AG09309 (cell line): ENCODE measurements at regions not wholly inside any gene's neighbourhood (a gene's known extent, or its start where the extent isn't known, plus 50 kb on each side); places are given as distances from the start of the nearest gene placed in this dataset.

Experiments used
- DNase-seq: peaks from one replicate; pipeline ENCODE4 v3.0.0-alpha.2; 2010; ENCODE audit warnings: low read depth
- H3K4me3 ChIP-seq: 2 replicates; pipeline ENCODE4 v1.5.1; 2011; ENCODE audit warnings: mild to moderate bottlenecking, low read depth, low read length, moderate library complexity; ENCODE audit not compliant: control insufficient read depth
- CTCF ChIP-seq: IDR thresholded peaks from 2 replicates; pipeline ENCODE4 v1.5.1; 2011; ENCODE audit warnings: mild to moderate bottlenecking, low read depth, low read length, inconsistent platforms; ENCODE audit not compliant: insufficient read depth, control insufficient read depth; ENCODE audit errors: missing control alignments

- no peak for DNase-seq
- no peak overlapping the region for H3K4me3 ChIP-seq
- no peak for TF ChIP-seq CTCF
Measured at GRCh38 chr18:56062931-56063330, 474.9 kb upstream of the TCF4 start.

GRCh38 chr18:56060967-56061541, 473.1 kb upstream of the TCF4 start:
- TF ChIP-seq CTCF: no peak
- H3K4me3 ChIP-seq: no peak overlapping the region
- no peak for DNase-seq

- no peak for DNase-seq
- no peak for TF ChIP-seq CTCF
- no peak overlapping the region for H3K4me3 ChIP-seq
Measured at GRCh38 chr18:56052202-56052601, 464.2 kb upstream of the TCF4 start.

- no peak for DNase-seq
- no peak for TF ChIP-seq CTCF
- no peak overlapping the region for H3K4me3 ChIP-seq
Measured at GRCh38 chr18:56044239-56044638, 456.2 kb upstream of the TCF4 start.

- TF ChIP-seq CTCF: no peak
- no peak overlapping the region for H3K4me3 ChIP-seq
- DNase-seq: no peak
Measured at GRCh38 chr18:56043641-56044061, 455.7 kb upstream of the TCF4 start.

GRCh38 chr18:56042915-56043536, 455.0 kb upstream of the TCF4 start:
- no peak overlapping the region for H3K4me3 ChIP-seq
- no peak for DNase-seq
- no peak for TF ChIP-seq CTCF
